ENCODE measurements at regions not wholly inside any gene's neighbourhood (a gene's known extent, or its start where the extent isn't known, plus 50 kb on each side); places are given as distances from the start of the nearest gene placed in this dataset.

DNA sequence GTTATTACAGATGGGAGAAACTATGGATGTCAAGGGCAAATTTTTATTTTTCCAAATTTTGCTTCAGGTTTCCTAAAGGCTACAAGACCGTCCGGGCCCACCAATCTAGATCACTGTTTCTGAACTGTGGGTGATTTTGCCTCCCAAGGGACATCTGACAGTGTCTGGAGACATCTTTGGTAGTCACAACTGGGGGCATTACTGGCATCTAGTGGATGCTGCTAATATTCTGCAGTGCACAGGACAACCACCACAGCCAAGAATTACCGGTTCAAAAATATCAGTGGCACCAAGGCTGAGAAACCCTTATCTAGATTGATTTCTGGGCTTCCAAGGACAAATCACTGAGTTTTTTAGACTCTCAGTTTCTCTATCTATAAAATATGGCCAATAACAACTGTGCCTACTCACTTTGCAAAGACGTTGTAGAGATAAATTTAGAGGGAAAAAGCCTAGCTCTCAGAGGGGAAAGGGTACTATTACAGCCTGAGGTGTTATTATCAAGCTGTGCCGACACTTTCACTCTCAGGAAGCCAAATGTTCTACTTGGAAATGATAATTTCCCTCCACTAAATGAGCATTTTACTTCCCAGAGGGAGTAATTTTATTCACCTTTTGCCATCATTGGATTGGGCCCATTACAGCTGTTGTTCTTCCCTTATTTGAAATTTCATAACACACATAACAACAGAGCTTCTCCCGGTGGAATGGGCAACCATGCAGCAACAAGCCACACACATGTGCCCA lies 442.1 kb downstream of the CENPC start:
- TF ChIP-seq, protein P1, sequence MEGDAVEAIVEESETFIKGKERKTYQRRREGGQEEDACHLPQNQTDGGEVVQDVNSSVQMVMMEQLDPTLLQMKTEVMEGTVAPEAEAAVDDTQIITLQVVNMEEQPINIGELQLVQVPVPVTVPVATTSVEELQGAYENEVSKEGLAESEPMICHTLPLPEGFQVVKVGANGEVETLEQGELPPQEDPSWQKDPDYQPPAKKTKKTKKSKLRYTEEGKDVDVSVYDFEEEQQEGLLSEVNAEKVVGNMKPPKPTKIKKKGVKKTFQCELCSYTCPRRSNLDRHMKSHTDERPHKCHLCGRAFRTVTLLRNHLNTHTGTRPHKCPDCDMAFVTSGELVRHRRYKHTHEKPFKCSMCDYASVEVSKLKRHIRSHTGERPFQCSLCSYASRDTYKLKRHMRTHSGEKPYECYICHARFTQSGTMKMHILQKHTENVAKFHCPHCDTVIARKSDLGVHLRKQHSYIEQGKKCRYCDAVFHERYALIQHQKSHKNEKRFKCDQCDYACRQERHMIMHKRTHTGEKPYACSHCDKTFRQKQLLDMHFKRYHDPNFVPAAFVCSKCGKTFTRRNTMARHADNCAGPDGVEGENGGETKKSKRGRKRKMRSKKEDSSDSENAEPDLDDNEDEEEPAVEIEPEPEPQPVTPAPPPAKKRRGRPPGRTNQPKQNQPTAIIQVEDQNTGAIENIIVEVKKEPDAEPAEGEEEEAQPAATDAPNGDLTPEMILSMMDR (IDR thresholded peaks at IDR 0.05), result no peak
- no peak for TF ChIP-seq POLR2A (IDR thresholded peaks at IDR 0.05)
- intact Hi-C loops (cut with DNase I), result no loop called here
- no peak overlapping the region for H3K27ac ChIP-seq
- DNase-seq (no peak), ATAC-seq (no peak)
- no peaks in the 10 kb centered on the region for H3K36me3 ChIP-seq (replicated peaks in 1 of 2; ENCODE audit: insufficient read depth in 1 of 2, low read depth in 2 of 2)
- no peaks in the 10 kb centered on the region for H3K9me3 ChIP-seq
- no peaks in the 10 kb centered on the region for H3K4me1 ChIP-seq
- H3K4me3 ChIP-seq, result no peak overlapping the region
- H3K27me3 ChIP-seq, result no peaks in the 10 kb centered on the region
- WGBS, 2 donors, result 67 to 74% methylated on average over 6 of the region's 6 CpGs

DNA sequence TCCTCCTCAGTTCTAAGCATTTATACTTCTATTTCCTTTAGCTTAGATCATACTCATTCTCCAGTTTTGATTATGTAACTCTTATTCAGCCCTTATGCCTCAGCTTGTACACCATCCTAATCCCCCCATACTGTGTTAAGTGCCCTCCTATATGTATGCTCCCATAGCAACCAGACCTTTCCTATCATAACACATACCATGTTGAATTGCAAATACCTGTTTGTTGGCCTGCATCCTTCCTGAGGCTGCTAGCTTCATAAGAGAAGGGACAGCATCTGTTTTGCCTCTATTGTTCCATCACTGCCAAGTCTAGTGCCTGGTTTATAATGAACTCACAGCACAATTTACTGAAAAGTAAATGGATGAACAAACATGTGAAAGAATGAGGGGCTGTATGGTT lies 443.7 kb downstream of the CENPC start:
- intact Hi-C loops (cut with DNase I), result no loop called here
- DNase-seq (no peak), ATAC-seq (no peak)
- H3K36me3 ChIP-seq (replicated peaks in 1 of 2; ENCODE audit: insufficient read depth in 1 of 2, low read depth in 2 of 2), result no peaks in the 10 kb centered on the region
- TF ChIP-seq POLR2A (IDR thresholded peaks at IDR 0.05), result no peak
- TF ChIP-seq, protein P1 (IDR thresholded peaks at IDR 0.05), result no peak
- no peaks in the 10 kb centered on the region for H3K9me3 ChIP-seq
- no peaks in the 10 kb centered on the region for H3K27me3 ChIP-seq
- H3K4me3 ChIP-seq, result no peak overlapping the region
- H3K4me1 ChIP-seq, result no peaks in the 10 kb centered on the region
- no peak overlapping the region for H3K27ac ChIP-seq

DNA sequence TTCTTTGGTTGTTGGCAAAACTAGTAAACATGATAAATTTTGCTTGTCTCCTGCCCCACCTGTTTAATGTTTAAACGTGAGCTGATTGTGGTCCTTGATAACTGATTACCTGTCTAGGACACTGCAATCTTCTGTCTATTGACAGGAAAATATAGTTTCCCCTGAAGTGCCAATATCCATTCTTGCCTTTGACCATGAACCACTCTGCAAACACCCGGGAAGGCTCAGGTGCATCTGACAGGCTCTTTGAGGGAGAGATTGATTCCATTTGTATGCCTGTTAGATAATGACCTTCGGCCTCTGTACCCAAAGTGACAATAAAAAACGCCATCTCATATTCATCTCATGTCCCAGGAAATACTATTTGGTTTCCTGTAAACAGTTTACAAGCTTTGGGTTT lies 453.0 kb downstream of the CENPC start:
- intact Hi-C loops (cut with DNase I), result no loop called here
- 4 to 19% methylated on average over 4 of the region's 4 CpGs for WGBS, 2 donors
- Histone ChIP-seq H3K27me3 (no peaks in the 10 kb centered on the region), H3K4me1 (no peaks in the 10 kb centered on the region), H3K36me3 (replicated peaks in 1 of 2; ENCODE audit: insufficient read depth in 1 of 2, low read depth in 2 of 2) (no peaks in the 10 kb centered on the region), H3K4me3 (no peak overlapping the region), H3K27ac (no peak overlapping the region), H3K9me3 (no peaks in the 10 kb centered on the region)
- ATAC-seq, result no peak
- no peak for DNase-seq
- no peak for TF ChIP-seq POLR2A (IDR thresholded peaks at IDR 0.05)
- TF ChIP-seq, protein P1 (IDR thresholded peaks at IDR 0.05), result no peak

DNA sequence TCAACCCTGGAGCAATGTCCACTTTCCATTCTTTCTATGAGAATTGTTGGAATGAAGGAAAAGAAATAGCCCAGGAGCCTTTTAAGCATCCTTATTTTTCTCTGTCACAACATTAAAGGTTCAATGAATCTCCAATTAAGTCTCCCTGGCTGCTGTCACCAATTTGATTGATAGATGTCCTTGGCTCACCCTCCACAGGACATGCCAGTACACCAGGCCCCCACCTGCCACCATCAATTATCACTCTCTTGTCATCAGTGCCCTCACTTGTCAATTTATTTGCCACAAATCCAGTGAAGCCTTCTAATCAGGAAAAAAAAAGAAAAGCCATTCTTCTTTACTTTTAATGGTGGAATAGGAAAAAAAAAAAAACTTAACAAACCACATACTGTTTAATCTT lies 453.6 kb downstream of the CENPC start:
- Histone ChIP-seq H3K9me3 (no peaks in the 10 kb centered on the region), H3K4me3 (no peak overlapping the region), H3K27ac (no peak overlapping the region), H3K27me3 (no peaks in the 10 kb centered on the region), H3K36me3 (replicated peaks in 1 of 2; ENCODE audit: insufficient read depth in 1 of 2, low read depth in 2 of 2) (no peaks in the 10 kb centered on the region), H3K4me1 (no peaks in the 10 kb centered on the region)
- TF ChIP-seq, protein P1 (IDR thresholded peaks at IDR 0.05), result no peak
- TF ChIP-seq POLR2A (IDR thresholded peaks at IDR 0.05), result no peak
- DNase-seq (no peak), ATAC-seq (no peak)
- intact Hi-C loops (cut with DNase I), result no loop called here

DNA sequence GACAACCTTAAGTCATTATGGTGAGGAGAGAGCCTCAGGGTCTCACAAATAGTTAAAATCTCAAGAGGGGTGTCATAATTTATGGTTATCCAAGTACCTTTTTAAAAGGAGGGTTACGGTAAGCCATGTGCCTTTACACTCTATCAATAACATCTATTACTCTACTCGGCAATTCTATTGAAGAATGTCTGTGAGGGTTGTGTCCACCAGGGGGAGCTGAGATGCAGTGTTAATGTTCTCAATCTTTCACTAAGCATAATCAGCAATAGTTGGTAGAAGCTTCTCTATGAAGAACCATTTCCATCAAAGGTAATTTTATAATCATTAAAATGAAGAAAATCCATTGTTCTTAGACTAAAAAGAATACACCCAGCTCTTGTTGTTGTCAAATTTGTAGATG lies 457.4 kb downstream of the CENPC start:
- Histone ChIP-seq H3K9me3 (no peaks in the 10 kb centered on the region), H3K27me3 (no peaks in the 10 kb centered on the region), H3K4me1 (no peaks in the 10 kb centered on the region), H3K36me3 (replicated peaks in 1 of 2; ENCODE audit: insufficient read depth in 1 of 2, low read depth in 2 of 2) (no peaks in the 10 kb centered on the region), H3K4me3 (no peak overlapping the region), H3K27ac (no peak overlapping the region)
- TF ChIP-seq POLR2A (IDR thresholded peaks at IDR 0.05), result no peak
- TF ChIP-seq, protein P1 (IDR thresholded peaks at IDR 0.05), result peak; percentile 22 to 57 (median 41)
- DNase-seq (peak; percentile 35 to 67 (median 53)), ATAC-seq (no peak)
- 32 to 33% methylated on average over 2 of the region's 2 CpGs for WGBS, 2 donors
- intact Hi-C loops (cut with DNase I), result no loop called here
